PFSK-1 (cell line): ENCODE measurements at regions not wholly inside any gene's neighbourhood (a gene's known extent, or its start where the extent isn't known, plus 50 kb on each side); places are given as distances from the start of the nearest gene placed in this dataset.

Source experiments
- FOXP2 ChIP-seq: optimal IDR thresholded peaks from 2 replicates; pipeline ENCODE3; 2011; ENCODE audit warnings: borderline replicate concordance, control low read depth, inconsistent platforms; ENCODE audit not compliant: insufficient read depth; ENCODE audit errors: extremely low read length, extremely low read depth
- POLR2AphosphoS5 ChIP-seq: IDR thresholded peaks from 2 replicates; pipeline ENCODE4 v1.6.1; 2012; ENCODE audit warnings: low read depth, mild to moderate bottlenecking, control low read depth, low read length, moderate library complexity
- SIN3A ChIP-seq: IDR thresholded peaks from 2 replicates; pipeline ENCODE4 v1.6.1; 2012; ENCODE audit warnings: mild to moderate bottlenecking, low read length, moderate library complexity, borderline replicate concordance; ENCODE audit not compliant: insufficient read depth
- TAF1 ChIP-seq: IDR thresholded peaks from 2 replicates; pipeline ENCODE4 v1.6.1; 2012; ENCODE audit warnings: low read length, control low read depth, borderline replicate concordance; ENCODE audit not compliant: insufficient read depth
- TF ChIP-seq, protein P1 (sequence below), 2 experiments: IDR thresholded peaks; 2 replicates each; pipeline versions ENCODE4 v1.6.1 to v1.8.0; 2011 to 2012; ENCODE audit warnings: low read depth in 2 of 2, low read length in 2 of 2, control low read depth in 1 of 2, inconsistent platforms in 1 of 2, mild to moderate bottlenecking in 1 of 2, moderate library complexity in 1 of 2; ENCODE audit not compliant: insufficient read depth in 1 of 2

DNA sequence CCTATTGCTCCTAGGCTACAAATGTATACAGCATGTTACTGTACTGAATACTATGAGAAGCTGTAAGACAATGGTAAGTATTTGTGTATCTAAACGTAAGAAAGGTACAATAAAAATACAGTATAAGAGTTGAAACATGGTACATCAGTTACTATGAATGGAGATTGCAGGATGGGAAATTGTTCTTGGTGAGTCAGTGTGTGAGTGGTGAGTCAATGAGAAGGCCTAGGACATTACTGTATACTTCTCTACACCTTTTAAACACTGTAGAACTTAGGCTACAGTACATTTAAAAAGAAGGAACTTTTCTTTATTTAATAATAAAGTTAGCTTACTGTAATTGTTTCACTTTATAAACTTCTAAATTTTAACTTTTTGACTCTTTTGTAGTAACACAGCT is 2603.2 kb downstream of the PCDH7 start:
- TF ChIP-seq SIN3A = no peak
- TF ChIP-seq TAF1 = no peak
- no peak for TF ChIP-seq POLR2AphosphoS5
- TF ChIP-seq, protein P1, sequence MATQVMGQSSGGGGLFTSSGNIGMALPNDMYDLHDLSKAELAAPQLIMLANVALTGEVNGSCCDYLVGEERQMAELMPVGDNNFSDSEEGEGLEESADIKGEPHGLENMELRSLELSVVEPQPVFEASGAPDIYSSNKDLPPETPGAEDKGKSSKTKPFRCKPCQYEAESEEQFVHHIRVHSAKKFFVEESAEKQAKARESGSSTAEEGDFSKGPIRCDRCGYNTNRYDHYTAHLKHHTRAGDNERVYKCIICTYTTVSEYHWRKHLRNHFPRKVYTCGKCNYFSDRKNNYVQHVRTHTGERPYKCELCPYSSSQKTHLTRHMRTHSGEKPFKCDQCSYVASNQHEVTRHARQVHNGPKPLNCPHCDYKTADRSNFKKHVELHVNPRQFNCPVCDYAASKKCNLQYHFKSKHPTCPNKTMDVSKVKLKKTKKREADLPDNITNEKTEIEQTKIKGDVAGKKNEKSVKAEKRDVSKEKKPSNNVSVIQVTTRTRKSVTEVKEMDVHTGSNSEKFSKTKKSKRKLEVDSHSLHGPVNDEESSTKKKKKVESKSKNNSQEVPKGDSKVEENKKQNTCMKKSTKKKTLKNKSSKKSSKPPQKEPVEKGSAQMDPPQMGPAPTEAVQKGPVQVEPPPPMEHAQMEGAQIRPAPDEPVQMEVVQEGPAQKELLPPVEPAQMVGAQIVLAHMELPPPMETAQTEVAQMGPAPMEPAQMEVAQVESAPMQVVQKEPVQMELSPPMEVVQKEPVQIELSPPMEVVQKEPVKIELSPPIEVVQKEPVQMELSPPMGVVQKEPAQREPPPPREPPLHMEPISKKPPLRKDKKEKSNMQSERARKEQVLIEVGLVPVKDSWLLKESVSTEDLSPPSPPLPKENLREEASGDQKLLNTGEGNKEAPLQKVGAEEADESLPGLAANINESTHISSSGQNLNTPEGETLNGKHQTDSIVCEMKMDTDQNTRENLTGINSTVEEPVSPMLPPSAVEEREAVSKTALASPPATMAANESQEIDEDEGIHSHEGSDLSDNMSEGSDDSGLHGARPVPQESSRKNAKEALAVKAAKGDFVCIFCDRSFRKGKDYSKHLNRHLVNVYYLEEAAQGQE (IDR thresholded peaks at IDR 0.05; ENCODE audit: insufficient read depth in 1 of 2, low read depth in 2 of 2, low read length in 2 of 2) = no peak
- no peak for TF ChIP-seq FOXP2

DNA sequence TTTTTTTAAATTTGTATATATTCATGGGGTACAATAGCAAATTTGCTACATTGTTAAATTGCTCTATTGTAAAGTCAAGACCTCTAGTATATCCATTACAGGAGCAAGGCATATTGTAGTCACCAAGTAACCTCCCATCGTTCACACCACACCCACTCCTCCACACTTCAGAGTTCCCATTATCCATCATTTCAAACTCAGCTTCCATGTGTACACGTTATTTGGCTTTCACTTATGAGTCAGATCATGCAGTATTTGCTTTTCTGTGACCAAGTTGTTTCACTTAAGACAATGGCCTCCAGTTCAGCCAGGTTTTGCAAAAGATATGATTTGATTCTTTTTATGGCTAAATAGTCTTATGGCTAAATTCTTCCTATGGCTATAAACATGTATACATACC is 2614.2 kb downstream of the PCDH7 start:
- TF ChIP-seq POLR2AphosphoS5 = no peak
- TF ChIP-seq SIN3A = no peak

DNA sequence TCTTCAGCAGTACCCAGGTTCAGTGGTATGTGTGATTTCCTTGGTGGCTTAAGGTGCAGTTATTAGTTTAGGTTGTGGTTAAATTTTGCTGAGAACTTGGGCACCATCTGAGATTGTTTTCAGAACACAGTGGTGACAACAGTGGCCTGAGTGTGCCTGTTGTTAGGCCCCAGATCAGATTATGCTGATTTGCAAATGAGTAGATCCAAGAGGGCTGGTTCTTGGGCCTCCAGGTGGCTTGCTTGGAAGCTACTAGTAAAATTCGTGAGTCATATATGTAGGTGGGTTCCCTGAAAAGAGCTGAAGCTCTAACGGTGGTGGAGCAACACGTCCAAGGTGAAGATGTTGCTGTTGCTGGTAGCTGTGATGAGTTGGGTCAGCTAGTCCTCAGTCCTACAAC is 2619.6 kb downstream of the PCDH7 start:
- TF ChIP-seq FOXP2 (no peak), SIN3A (no peak), POLR2AphosphoS5 (no peak), TAF1 (no peak)
- TF ChIP-seq, protein P1 (IDR thresholded peaks at IDR 0.05; ENCODE audit: insufficient read depth in 1 of 2, low read depth in 2 of 2, low read length in 2 of 2) = no peak

DNA sequence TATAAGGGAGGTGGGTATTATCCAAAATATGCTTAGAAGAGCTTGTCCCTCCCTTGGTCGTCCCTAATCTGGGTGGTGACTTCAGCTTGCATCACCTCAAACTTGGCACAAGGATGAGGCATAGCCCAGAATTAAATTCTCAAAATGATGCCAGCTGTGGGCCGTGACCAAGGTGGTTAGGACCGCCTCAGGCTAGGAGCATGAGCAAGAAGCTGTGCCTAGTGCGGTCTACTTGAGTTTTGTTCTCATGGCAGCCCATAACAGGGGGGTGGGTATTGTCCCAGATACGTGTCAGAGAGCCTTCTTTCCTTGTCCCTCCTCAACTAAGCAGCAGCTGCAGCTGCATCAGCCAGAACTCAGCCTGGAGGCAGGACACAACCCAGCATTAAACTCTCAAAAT is 2620.0 kb downstream of the PCDH7 start:
- no peak for TF ChIP-seq POLR2AphosphoS5
- no peak for TF ChIP-seq FOXP2
- TF ChIP-seq SIN3A = no peak
- TF ChIP-seq, protein P1 (IDR thresholded peaks at IDR 0.05; ENCODE audit: insufficient read depth in 1 of 2, low read depth in 2 of 2, low read length in 2 of 2) = no peak
- TF ChIP-seq TAF1 = no peak

DNA sequence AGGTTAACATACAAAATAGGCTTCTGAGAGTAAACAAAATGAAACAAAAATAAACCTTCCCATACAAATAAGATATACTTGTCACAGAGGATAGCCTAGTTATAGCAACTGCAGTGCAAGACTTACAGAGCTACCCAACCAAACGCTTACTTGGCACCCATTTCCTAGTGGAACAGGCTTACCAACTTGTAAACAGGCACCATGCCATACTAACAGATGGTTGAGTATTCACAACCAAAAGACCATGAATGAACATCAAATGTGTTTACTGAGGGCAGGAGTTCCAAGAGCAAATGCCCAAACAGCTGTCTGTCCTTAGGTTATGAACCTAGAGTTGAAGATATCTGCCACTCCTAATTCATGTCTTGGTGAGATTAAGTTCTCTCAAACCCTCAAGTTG is 2629.2 kb downstream of the PCDH7 start:
- TF ChIP-seq SIN3A = no peak

DNA sequence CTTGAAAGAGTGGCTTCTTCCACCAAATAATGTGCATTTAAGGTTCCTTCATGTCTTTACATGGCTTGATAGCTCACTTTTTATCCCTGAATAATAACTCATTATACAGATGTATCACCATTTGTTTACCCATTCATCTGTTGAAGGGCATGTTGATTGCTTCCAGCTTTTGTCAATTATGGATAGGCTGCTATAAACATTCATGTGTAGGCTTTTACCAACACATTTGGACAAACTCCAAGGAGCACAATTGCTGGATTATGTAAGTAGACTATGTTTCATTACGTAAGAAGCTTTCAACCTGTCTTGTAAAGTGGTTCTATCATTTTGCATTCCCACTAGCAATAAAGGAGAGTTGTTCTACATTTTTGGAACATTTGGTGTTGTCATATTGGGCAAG is 2637.0 kb downstream of the PCDH7 start:
- TF ChIP-seq POLR2AphosphoS5 (no peak), FOXP2 (no peak), SIN3A (no peak), TAF1 (no peak)
- TF ChIP-seq, protein P1 (IDR thresholded peaks at IDR 0.05; ENCODE audit: insufficient read depth in 1 of 2, low read depth in 2 of 2, low read length in 2 of 2) = no peak
